ENCODE measurements at regions not wholly inside any gene's neighbourhood (a gene's known extent, or its start where the extent isn't known, plus 50 kb on each side); places are given as distances from the start of the nearest gene placed in this dataset.

GRCh38 chrX:39826813-39827543, 270.8 kb downstream of the BCOR start:
- Histone ChIP-seq H3K27ac (no peak overlapping the region), H3K36me3 (ENCODE audit: insufficient read depth) (no peaks in the 10 kb centered on the region), H4K20me1 (ENCODE audit: insufficient read depth) (no peaks in the 10 kb centered on the region), H2AFZ (ENCODE audit: low read depth) (no peak overlapping the region), H3K4me2 (no peak overlapping the region), H3K4me3 (IDR thresholded peaks at IDR 0.05; ENCODE audit: insufficient read depth, low read depth, low read length) (no peak overlapping the region), H3K79me2 (ENCODE audit: insufficient read depth, low read depth) (no peaks in the 10 kb centered on the region), H3K9ac (no peak overlapping the region), H3K4me1 (ENCODE audit: low read depth, poor library complexity, severe bottlenecking) (no peaks in the 10 kb centered on the region), H3K27me3 (ENCODE audit: insufficient read depth, low read depth) (no peaks in the 10 kb centered on the region)
- TF ChIP-seq CTCF (conservative IDR thresholded peaks at IDR 0.05; ENCODE audit: low read depth, low read length), result no peak

- no peak for TF ChIP-seq CTCF (conservative IDR thresholded peaks at IDR 0.05; ENCODE audit: low read depth, low read length)
- Histone ChIP-seq H3K79me2 (ENCODE audit: insufficient read depth, low read depth) (no peaks in the 10 kb centered on the region), H3K27ac (no peak overlapping the region), H3K4me2 (no peak overlapping the region), H4K20me1 (ENCODE audit: insufficient read depth) (no peaks in the 10 kb centered on the region), H2AFZ (ENCODE audit: low read depth) (no peak overlapping the region), H3K27me3 (ENCODE audit: insufficient read depth, low read depth) (no peaks in the 10 kb centered on the region), H3K9ac (no peak overlapping the region), H3K36me3 (ENCODE audit: insufficient read depth) (no peaks in the 10 kb centered on the region), H3K4me3 (IDR thresholded peaks at IDR 0.05; ENCODE audit: insufficient read depth, low read depth, low read length) (no peak overlapping the region), H3K4me1 (ENCODE audit: low read depth, poor library complexity, severe bottlenecking) (no peaks in the 10 kb centered on the region)
Observed at GRCh38 chrX:39827951-39828350, 269.8 kb downstream of the BCOR start.

- no peaks in the 10 kb centered on the region for H3K36me3 ChIP-seq (ENCODE audit: insufficient read depth)
- no peaks in the 10 kb centered on the region for H3K27me3 ChIP-seq (ENCODE audit: insufficient read depth, low read depth)
- H3K4me1 ChIP-seq (ENCODE audit: low read depth, poor library complexity, severe bottlenecking), result no peaks in the 10 kb centered on the region
- no peaks in the 10 kb centered on the region for H3K79me2 ChIP-seq (ENCODE audit: insufficient read depth, low read depth)
- no peak overlapping the region for H3K9ac ChIP-seq
- no peak overlapping the region for H2AFZ ChIP-seq (ENCODE audit: low read depth)
- no peaks in the 10 kb centered on the region for H4K20me1 ChIP-seq (ENCODE audit: insufficient read depth)
- TF ChIP-seq CTCF (conservative IDR thresholded peaks at IDR 0.05; ENCODE audit: low read depth, low read length), result no peak
- no peak overlapping the region for H3K27ac ChIP-seq
- no peak overlapping the region for H3K4me2 ChIP-seq
- no peak overlapping the region for H3K4me3 ChIP-seq (IDR thresholded peaks at IDR 0.05; ENCODE audit: insufficient read depth, low read depth, low read length)
Observed at GRCh38 chrX:39828971-39829370, 268.8 kb downstream of the BCOR start.

- H3K4me3 ChIP-seq (IDR thresholded peaks at IDR 0.05; ENCODE audit: insufficient read depth, low read depth, low read length), result no peak overlapping the region
- no peaks in the 10 kb centered on the region for H3K36me3 ChIP-seq (ENCODE audit: insufficient read depth)
- no peaks in the 10 kb centered on the region for H3K79me2 ChIP-seq (ENCODE audit: insufficient read depth, low read depth)
- no peak for TF ChIP-seq CTCF (conservative IDR thresholded peaks at IDR 0.05; ENCODE audit: low read depth, low read length)
- H3K27ac ChIP-seq, result no peak overlapping the region
- no peak overlapping the region for H2AFZ ChIP-seq (ENCODE audit: low read depth)
- no peaks in the 10 kb centered on the region for H3K4me1 ChIP-seq (ENCODE audit: low read depth, poor library complexity, severe bottlenecking)
- H3K27me3 ChIP-seq (ENCODE audit: insufficient read depth, low read depth), result no peaks in the 10 kb centered on the region
- H3K9ac ChIP-seq, result no peak overlapping the region
- no peak overlapping the region for H3K4me2 ChIP-seq
- no peaks in the 10 kb centered on the region for H4K20me1 ChIP-seq (ENCODE audit: insufficient read depth)
Observed at GRCh38 chrX:39829965-39830364, 267.8 kb downstream of the BCOR start.
